Rectal smooth muscle tissue (tissue), 1 donor: ENCODE measurements at regions not wholly inside any gene's neighbourhood (a gene's known extent, or its start where the extent isn't known, plus 50 kb on each side); places are given as distances from the start of the nearest gene placed in this dataset.
"Not testable (repeated sequence)": the region's sequence is repeated elsewhere in the genome, so short reads cannot be mapped to it uniquely, and the experiment has no call there.

Experiments used
- H3K27ac ChIP-seq: one replicate; pipeline ENCODE4 v1.7.0; 2013; ENCODE audit warnings: low read depth, low read length, inconsistent platforms
- H3K27me3 ChIP-seq: one replicate; pipeline ENCODE4 v1.7.0; 2013; ENCODE audit warnings: low read length; ENCODE audit not compliant: control insufficient read depth, insufficient read depth
- H3K36me3 ChIP-seq: one replicate; pipeline ENCODE4 v1.7.0; 2013; ENCODE audit warnings: low read length; ENCODE audit not compliant: control insufficient read depth, insufficient read depth
- H3K4me1 ChIP-seq: one replicate; pipeline ENCODE4 v1.7.0; 2013; ENCODE audit warnings: low read length; ENCODE audit not compliant: control insufficient read depth, insufficient read depth
- H3K4me3 ChIP-seq: one replicate; pipeline ENCODE4 v1.7.0; 2013; ENCODE audit warnings: low read length
- H3K9ac ChIP-seq: one replicate; pipeline ENCODE4 v1.7.0; 2013; ENCODE audit warnings: low read length

DNA sequence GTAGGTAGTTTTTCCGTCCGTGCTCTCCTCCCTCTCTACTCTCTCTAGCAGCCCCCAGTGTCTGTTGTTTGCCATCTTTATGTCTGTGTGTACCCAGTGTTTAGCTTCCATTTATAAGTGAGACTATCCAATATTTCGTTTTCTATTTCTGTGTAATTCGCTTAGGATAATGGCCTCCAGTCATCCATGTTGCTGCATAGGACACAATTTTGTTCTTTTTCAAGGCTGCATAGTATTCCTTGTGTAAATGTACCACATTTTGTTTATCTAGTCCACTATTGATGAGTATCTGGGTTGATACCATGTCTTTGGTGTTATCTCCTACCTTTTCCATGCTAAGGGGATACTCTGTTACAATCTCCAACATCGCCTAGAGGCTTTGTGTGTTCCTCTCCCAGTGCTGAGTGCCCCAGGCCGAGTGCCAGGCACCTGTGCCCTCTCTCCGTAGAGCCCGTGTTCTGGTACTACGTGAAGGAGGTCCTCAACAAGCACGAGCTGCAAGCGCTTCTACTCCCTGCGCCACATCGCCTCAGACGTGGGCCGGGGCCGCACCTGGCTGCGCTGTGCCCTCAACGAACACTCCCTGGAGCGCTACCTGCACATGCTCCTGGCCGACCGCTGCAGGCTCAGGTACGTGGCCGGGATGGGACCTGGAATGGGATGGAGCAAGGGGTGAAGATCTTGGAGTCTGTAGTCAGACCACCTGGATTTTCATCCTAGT lies 51.0 kb downstream of the NPIPB11 start:
- H3K4me1 ChIP-seq, H3K9ac ChIP-seq, H3K36me3 ChIP-seq, H3K27ac ChIP-seq, H3K27me3 ChIP-seq, H3K4me3 ChIP-seq: not testable (repeated sequence)

DNA sequence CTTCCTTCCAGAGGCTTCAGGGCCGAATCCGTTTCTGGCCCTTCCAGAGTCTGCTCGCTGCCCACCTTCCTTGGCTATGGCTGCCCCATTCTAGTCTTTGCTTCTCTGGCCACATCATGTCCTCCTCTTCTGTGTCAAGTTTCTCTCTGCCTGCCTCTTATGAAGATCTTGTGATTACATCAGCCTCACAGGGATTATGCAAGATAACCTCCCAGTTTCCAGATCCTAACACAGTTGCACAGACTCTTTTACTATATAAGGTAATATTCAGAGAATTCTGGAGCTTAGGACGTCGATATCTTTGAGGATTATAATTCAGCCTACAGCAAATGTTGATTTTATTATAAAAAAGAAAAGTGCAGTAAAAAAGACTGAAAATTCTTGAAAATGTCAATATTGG lies 52.1 kb downstream of the NPIPB11 start:
- not testable (repeated sequence) for H3K27ac ChIP-seq, H3K27me3 ChIP-seq, H3K36me3 ChIP-seq, H3K4me1 ChIP-seq, H3K9ac ChIP-seq, H3K4me3 ChIP-seq

DNA sequence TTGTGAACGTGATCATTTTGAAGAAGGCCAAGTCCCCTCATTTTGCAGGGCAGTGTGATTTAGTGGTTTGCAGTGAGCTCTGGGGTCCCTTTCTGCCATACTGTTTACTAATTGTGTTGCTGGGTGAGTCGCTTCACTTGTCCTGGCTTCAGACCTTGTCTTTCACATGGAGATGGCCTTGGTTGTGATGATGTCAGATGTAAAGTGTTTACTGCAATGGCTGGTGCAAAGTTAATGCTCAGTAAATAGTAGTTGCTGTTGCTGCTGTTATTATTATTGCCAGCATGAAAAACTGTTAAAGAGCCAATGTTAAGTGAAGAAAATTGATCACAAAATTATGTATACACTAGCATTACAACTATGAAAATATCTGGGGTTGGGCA lies 53.9 kb downstream of the NPIPB11 start:
- not testable (repeated sequence) for H3K27ac ChIP-seq, H3K4me1 ChIP-seq, H3K27me3 ChIP-seq, H3K36me3 ChIP-seq, H3K9ac ChIP-seq, H3K4me3 ChIP-seq

DNA sequence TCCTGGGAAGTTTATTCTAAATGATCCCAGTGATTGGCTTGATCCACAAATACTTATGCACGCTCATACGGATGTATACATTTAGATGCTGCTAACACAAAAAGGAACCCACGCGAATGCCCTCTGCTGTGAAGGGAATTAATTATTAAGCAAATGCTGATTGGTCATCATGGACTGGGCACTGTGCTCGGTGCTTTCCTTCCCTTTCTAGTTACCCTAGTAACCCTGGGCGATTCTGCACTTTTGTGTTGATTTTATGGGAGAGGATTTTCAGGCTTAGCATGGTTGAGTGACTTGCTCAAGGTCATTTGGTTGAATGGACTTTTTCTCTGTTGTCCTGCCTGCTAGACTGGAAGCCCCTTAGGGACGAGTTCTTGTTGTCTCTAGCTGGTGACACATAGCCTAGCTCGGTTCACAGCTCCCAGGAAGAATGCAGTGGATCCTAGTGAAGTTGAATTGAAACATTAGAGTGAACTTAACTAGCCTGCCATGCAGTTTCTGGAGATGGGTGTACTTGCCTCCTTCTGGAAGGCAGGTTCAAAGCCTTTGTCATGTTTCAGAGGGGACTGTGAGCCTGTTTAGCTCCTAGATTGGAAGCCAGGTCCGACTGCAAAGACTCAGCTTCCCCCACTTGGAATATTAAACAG lies 54.4 kb downstream of the NPIPB11 start:
- not testable (repeated sequence) for H3K27ac ChIP-seq, H3K9ac ChIP-seq, H3K4me3 ChIP-seq, H3K4me1 ChIP-seq, H3K27me3 ChIP-seq, H3K36me3 ChIP-seq

DNA sequence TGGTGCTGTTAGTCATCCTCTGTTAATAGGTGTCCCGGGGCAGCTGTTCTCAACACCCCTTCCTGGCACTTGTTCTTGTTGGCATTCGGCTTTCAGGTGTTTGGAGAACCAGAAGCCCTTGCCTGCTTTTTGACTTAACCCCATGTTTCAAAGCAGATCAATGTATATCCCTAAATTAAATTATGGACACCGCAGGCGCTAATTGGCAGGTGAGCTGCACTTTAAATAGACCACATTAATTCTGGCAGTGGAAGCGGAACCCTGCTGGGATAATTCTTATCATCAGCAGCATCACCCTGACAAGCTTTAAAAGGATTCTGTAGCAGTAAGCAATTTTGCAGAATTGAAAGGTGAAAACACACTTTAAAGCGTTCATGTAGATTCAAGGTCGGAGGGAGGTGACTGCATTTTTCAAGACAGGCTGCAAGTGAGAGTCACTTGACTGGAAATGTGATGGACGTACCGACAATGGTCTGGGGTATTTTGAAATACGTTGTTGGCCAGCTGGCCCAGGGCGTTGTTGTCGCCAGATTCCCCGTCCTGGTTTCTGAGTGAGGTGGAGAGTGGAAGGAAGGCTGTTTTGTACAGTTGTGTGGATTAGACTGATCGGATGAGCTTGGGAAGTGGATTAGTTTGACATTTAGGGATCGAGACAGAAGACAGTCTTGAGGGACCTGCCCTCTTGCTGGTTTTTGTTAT lies 55.1 kb downstream of the NPIPB11 start:
- H3K9ac ChIP-seq, H3K4me3 ChIP-seq, H3K36me3 ChIP-seq, H3K27ac ChIP-seq, H3K27me3 ChIP-seq, H3K4me1 ChIP-seq: not testable (repeated sequence)

DNA sequence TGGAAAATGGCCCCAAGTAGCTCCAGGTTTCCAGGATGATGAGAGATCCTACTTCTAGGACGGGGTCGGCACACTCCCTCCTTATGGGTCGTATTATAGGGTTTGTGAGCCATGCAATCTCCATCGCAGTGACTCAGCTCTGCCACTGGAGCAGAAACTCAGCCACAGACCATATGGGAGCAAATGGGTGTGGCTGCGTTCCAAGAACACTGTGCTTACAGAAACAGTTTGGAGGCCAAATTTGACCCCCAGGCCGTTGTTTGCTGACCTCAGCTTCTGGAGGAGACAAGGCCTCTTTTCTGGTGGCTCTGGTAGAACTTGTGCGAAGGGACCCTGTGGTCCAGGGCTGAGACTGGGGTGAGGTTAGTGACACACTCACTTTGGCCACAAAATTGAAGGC lies 56.5 kb downstream of the NPIPB11 start:
- not testable (repeated sequence) for H3K9ac ChIP-seq, H3K27me3 ChIP-seq, H3K4me1 ChIP-seq, H3K27ac ChIP-seq, H3K4me3 ChIP-seq, H3K36me3 ChIP-seq

DNA sequence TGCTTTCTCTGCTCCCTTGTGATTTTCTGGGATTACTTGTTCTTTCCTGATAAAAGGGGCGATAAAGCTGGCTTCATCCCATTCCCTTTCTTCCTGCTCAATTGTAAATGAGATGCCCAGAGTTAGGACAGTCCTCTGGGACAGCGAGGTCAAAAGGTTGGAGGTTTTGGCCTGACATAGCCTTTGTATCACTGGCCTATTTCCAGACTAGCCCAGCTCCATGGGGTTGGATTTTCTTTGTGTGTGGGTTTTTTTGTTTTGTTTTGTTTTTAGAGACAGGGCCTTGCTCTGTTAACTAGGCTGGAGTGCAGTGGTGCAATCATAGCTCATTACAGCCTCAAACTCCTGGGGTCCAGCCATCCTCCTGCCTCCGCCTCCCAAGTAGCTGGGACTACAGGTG lies 57.8 kb downstream of the NPIPB11 start:
- not testable (repeated sequence) for H3K4me1 ChIP-seq, H3K27me3 ChIP-seq, H3K9ac ChIP-seq, H3K4me3 ChIP-seq, H3K36me3 ChIP-seq, H3K27ac ChIP-seq

DNA sequence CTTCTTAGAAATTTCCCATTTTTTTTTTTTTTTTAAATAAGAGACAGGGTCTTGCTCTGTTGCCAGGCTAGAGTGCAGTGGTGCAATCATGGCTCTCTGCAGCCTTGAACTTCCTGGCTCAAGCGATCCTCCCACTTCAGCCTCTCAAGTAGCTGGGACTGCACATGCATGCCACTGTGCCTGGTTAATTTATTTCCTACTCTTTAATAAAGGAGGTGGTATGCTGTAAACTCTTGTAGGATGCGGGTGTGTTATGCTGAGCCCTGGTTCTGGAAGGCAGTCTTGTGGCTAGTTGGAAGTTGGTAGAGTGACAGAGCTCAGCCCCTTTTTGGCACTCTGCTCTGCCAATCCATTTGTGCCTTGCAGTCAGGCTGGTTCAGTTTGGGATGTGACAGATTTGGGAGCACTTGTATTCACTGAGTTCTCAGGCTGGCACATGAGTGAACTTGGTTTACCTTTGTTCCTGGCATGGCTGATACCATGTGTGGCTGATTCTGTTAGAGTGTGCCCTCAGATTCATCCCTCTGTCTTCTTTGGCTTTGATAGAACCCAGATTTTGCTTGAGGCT lies 58.3 kb downstream of the NPIPB11 start:
- H3K27ac ChIP-seq, H3K9ac ChIP-seq, H3K4me3 ChIP-seq, H3K4me1 ChIP-seq, H3K36me3 ChIP-seq, H3K27me3 ChIP-seq: not testable (repeated sequence)

DNA sequence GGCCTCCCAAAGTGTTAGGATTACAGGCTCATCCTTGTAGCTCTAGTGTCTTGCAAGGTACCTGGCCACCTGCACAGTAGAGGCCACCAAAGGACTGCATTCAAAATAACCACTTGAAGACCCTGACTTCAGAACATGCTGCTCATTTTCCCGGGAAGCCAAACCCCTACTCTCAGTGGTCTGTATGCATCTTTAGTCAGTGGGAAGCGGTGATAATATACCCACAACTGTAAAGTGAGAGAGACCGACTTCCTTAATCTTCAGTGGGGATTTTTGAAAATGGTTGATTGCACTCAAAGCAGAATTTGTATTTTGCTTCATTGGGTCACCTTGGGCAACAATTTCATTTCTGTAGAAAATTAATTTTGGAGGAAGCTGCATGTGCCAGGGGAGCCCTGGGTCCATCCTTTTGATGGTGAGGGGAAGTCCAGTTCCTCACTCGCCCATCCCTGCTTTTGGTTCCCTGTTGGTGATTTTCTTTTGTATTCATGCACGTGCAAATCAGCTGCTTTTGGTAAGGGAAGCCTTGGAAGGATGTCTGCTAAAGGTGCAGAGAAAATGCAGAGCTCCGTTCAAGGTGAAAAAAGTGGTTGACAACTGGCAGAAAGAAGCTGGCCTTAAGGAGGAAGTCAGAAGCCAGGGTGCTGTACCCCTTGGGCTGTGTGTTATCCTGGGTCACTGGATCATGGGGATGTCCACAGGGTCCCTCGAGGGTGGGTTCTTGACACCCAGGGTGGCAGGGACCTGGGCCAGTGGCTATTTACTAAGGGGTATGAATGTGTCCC lies 59.5 kb downstream of the NPIPB11 start:
- H3K27ac ChIP-seq, H3K4me1 ChIP-seq, H3K27me3 ChIP-seq, H3K9ac ChIP-seq, H3K4me3 ChIP-seq, H3K36me3 ChIP-seq: not testable (repeated sequence)

DNA sequence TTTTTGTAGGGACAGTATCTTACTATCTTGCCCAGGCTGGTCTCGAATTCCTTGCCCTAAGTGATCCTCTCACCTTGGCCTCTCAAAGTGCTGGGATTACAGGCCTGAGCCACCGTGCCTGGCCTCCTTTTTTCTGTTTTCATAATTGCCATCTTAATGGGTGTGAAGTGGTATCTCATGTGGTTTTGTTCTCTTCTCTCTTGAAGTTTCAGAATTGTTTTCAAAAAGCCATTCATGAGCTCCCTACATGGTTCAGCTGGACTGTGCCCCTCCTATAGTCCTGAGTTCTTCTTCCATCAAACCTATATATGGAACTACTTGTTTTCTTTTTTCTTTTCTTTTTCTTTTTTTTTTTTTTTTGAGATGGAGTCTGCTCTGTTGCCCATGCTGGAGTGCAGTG lies 60.3 kb downstream of the NPIPB11 start:
- not testable (repeated sequence) for H3K36me3 ChIP-seq, H3K4me3 ChIP-seq, H3K27me3 ChIP-seq, H3K4me1 ChIP-seq, H3K27ac ChIP-seq, H3K9ac ChIP-seq

DNA sequence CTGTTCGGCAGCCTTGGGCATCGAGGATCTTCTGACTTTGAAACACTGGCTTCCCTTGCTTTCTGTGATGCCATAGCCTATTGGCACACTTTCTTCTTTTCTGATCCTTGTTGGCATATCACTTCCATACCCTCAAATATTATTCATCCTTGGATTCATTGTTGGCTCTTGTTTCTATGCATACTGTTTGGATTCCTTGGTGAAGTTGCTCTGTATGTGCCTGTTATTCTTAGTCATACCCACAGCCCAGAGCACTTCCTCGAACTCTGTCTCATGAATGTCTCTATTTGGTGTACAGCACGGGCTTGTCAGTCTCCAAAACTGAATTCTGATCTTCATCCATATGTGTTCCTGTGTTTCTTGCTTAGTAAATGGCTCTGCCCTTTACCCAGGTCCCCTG lies 63.6 kb downstream of the NPIPB11 start:
- not testable (repeated sequence) for H3K9ac ChIP-seq, H3K27ac ChIP-seq, H3K4me1 ChIP-seq, H3K27me3 ChIP-seq, H3K36me3 ChIP-seq, H3K4me3 ChIP-seq

DNA sequence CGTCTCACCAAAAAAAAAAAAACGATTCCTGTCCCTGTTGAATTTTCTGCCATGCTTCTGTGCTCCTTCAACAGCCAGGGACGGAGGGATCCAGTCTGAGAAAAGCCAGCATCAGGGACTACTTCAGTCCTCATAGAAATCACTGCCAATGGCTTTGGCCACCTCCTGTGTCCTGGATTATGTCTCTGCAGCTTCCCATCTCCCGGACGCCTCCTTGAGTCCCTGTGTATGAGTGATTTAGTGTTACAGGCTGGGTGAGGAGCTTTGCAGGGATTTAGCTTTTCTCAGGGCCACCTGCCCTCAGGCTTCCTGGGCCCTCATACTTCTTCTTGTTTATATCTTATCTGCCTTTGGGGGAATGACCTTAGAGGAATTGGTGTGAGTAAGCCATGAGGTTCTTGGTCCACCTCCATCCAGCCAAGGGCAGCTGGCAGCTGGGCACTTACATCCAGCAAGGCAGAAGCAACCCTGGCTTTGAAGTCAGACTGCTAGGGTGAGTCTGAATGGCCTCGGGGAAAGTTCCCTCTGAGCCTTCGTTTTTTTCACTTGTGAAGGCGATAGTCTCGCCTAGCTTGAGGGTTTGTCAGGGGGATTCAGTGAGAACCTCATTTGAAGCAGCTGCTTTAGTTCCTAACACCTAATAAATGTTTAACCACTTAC lies 65.6 kb downstream of the NPIPB11 start:
- H3K9ac ChIP-seq, H3K27me3 ChIP-seq, H3K4me3 ChIP-seq, H3K36me3 ChIP-seq, H3K4me1 ChIP-seq, H3K27ac ChIP-seq: not testable (repeated sequence)
